ENCODE measurements at regions not wholly inside any gene's neighbourhood (a gene's known extent, or its start where the extent isn't known, plus 50 kb on each side); places are given as distances from the start of the nearest gene placed in this dataset.

DNA sequence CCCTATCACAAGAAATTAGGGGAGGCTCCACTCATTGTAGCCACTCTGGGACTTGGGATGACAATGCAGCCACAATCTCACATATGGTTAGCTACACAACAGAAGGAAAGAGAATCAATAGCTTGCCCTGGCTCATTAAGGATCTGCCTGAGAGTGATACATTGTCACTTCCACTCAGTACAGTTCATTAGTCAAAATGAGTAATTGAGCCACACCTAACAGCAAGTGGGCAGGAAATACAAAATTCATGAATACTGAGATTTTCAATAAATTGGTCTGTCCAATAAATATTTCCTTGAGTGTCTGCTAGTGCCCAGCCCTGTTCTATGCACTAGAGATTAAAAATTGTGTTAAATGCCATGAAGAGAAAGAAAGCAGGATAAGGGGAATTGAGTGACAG lies 231.3 kb upstream of the NR4A3 start:
- TF ChIP-seq ASH2L (IDR thresholded peaks at IDR 0.05; ENCODE audit: low read length) (no peak), CREB1 (IDR thresholded peaks at IDR 0.05) (no peak)
